ENCODE measurements at regions not wholly inside any gene's neighbourhood (a gene's known extent, or its start where the extent isn't known, plus 50 kb on each side); places are given as distances from the start of the nearest gene placed in this dataset.

DNA sequence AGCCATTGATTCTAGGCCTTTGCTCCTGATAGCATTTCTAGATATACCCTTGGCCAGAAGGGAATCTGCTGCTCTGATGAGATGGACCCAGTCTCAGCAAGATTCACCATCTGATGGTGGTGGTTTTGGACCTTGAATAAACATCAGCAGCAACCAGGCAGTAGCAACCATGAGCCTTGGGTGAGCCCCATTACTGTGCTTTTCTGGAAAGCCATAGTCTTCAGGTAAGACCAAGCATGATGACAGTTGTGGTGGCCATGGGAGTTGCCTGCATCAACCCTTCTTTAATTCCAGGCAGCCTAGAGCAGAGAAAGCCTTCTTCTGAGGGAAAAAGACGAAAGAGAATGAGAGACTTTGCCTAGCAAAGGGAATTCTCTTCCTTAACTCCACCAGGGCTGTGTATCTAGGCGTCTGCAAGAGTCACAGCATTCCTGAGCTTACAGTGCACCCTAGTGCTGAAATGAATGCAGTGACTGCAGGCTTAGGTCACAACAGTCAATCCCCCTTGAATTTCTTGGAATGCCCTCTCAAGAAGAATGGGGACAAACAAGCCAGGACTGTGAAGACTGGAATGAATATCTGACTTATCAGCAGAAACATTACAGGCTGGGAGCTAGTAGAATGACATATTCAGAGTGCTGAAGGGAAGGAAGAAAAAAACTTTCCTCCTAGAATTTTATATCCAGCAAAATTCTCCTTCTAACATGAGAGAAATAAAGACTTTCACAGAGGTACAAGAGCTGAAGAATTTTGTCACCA is 942.4 kb upstream of the PCDH20 start:
- Histone ChIP-seq H3K4me3 (ENCODE audit: low read length) (no peak overlapping the region), H3K27ac (ENCODE audit: low read length) (no peak overlapping the region), H3K36me3 (ENCODE audit: control insufficient read depth, insufficient read depth, low read length) (no peaks in the 10 kb centered on the region), H3K4me1 (ENCODE audit: control insufficient read depth, insufficient read depth, low read length) (no peaks in the 10 kb centered on the region), H3K9me3 (ENCODE audit: control insufficient read depth, low read depth, low read length) (no peaks in the 10 kb centered on the region), H3K27me3 (ENCODE audit: control insufficient read depth, insufficient read depth, low read length) (no peaks in the 10 kb centered on the region)
- no CpG with 5 or more reads among the region's 2 CpGs for WGBS (ENCODE audit: insufficient coverage, low lambda C conversion rate)
- DNase-seq, result no peak

DNA sequence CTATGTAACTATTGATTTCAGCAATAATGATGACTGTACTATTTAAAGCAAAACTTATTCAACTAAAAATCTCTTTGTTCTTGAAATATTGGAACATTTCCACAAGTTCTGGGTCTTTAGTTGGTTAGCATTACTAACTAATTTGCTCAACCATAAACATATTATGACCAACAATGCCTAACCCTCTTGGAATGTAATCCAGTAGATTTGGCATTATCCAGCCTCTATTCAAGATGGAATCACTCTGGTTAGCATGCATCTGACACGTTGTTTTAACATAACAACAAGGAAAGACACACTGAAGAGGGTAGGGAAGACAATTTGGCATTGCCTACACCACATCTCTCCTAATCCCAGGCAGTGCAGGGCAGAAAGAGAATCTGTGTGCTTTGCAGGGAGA is 941.3 kb upstream of the PCDH20 start:
- no peak overlapping the region for H3K4me3 ChIP-seq (ENCODE audit: low read length)
- WGBS (ENCODE audit: insufficient coverage, low lambda C conversion rate), result no CpG with 5 or more reads among the region's 1 CpG
- H3K9me3 ChIP-seq (ENCODE audit: control insufficient read depth, low read depth, low read length), result no peaks in the 10 kb centered on the region
- H3K36me3 ChIP-seq (ENCODE audit: control insufficient read depth, insufficient read depth, low read length), result no peaks in the 10 kb centered on the region
- no peaks in the 10 kb centered on the region for H3K27me3 ChIP-seq (ENCODE audit: control insufficient read depth, insufficient read depth, low read length)
- no peak overlapping the region for H3K27ac ChIP-seq (ENCODE audit: low read length)
- no peak for DNase-seq
- H3K4me1 ChIP-seq (ENCODE audit: control insufficient read depth, insufficient read depth, low read length), result no peaks in the 10 kb centered on the region

DNA sequence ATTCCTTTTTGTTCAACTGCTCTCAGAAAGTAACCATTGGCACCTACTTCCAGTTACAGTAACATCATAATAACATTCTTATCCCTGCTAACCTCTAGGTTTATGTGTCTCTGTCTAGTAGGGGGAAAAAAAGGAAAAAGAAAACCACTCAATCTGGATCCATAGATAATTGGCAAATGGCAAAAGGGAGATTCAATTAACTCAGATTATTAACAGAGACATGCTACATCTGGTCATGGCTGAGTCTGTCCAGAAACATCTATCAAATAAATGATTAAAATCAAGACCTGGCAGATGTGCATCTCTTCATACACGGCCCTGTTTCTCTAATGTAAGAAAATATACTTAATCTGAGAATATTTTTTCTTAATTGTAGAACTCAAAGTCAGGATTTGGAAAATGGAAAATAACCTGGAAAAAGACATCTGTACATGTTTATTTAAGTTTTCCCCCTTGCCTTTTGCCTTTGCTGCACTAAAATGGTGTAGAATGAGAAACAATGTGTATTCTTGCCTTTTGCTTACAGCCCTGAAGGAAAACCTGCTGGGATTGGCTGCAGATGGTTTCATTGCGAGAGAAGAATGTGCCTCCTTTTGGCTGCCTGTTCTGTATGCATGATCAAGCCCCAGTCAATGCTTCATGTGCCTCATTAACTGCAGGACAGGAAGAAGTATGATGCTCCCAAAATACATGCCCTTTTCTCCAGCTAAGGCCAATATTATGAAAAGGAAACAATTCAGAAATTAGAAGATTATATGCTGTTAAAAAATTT is 921.6 kb upstream of the PCDH20 start:
- WGBS (ENCODE audit: insufficient coverage, low lambda C conversion rate), result 100% methylated on average over 1 of the region's 2 CpGs
- Histone ChIP-seq H3K36me3 (ENCODE audit: control insufficient read depth, insufficient read depth, low read length) (no peaks in the 10 kb centered on the region), H3K27ac (ENCODE audit: low read length) (no peak overlapping the region), H3K27me3 (ENCODE audit: control insufficient read depth, insufficient read depth, low read length) (no peaks in the 10 kb centered on the region), H3K9me3 (ENCODE audit: control insufficient read depth, low read depth, low read length) (no peaks in the 10 kb centered on the region), H3K4me3 (ENCODE audit: low read length) (no peak overlapping the region), H3K4me1 (ENCODE audit: control insufficient read depth, insufficient read depth, low read length) (no peaks in the 10 kb centered on the region)
- DNase-seq, result no peak

DNA sequence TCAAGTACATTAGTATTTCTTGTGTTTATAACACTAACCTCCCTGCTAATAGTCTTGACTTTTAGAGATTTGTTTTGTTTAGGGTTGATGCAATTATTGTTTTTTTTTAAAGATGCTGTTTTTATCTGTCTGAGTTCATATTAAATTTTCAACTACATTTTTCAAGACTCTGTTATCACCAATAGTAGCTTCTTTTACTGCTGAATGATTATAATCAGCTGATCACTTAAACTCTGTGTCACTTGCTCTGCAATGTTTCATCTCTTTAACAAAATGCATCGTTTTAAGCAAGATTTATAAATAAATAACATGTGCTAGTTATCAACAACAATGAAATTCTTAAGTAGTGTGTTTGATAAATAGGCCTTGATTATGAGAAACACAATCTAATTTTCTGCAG is 920.9 kb upstream of the PCDH20 start:
- Histone ChIP-seq H3K9me3 (ENCODE audit: control insufficient read depth, low read depth, low read length) (no peaks in the 10 kb centered on the region), H3K4me1 (ENCODE audit: control insufficient read depth, insufficient read depth, low read length) (no peaks in the 10 kb centered on the region), H3K27me3 (ENCODE audit: control insufficient read depth, insufficient read depth, low read length) (no peaks in the 10 kb centered on the region), H3K4me3 (ENCODE audit: low read length) (no peak overlapping the region), H3K27ac (ENCODE audit: low read length) (no peak overlapping the region), H3K36me3 (ENCODE audit: control insufficient read depth, insufficient read depth, low read length) (no peaks in the 10 kb centered on the region)
- no peak for DNase-seq
- WGBS (ENCODE audit: insufficient coverage, low lambda C conversion rate), result 38% methylated on average over 1 of the region's 1 CpG

DNA sequence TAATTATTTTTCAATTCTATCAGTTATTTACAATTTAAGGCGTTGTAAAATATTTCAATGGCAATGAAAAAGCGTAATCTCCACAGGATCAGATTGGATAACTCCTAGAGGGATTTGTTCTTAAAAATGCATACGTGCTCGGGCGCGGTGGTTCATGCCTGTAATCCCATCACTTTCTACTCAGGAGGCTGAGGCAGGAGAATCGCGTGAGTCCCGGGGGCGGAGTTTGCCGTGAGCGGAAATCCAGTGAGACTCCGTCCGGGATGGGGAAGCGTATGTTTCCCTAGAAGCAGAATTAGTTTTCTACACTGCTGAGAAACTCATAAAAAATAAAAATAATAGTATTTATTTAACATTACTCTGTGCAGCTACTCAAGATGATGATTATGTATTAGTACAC is 917.8 kb upstream of the PCDH20 start:
- Histone ChIP-seq H3K27me3 (ENCODE audit: control insufficient read depth, insufficient read depth, low read length) (no peaks in the 10 kb centered on the region), H3K36me3 (ENCODE audit: control insufficient read depth, insufficient read depth, low read length) (no peaks in the 10 kb centered on the region), H3K4me1 (ENCODE audit: control insufficient read depth, insufficient read depth, low read length) (no peaks in the 10 kb centered on the region), H3K4me3 (ENCODE audit: low read length) (no peak overlapping the region), H3K27ac (ENCODE audit: low read length) (no peak overlapping the region), H3K9me3 (ENCODE audit: control insufficient read depth, low read depth, low read length) (no peaks in the 10 kb centered on the region)
- DNase-seq, result no peak
- 95% methylated on average over 8 of the region's 15 CpGs for WGBS (ENCODE audit: insufficient coverage, low lambda C conversion rate)

DNA sequence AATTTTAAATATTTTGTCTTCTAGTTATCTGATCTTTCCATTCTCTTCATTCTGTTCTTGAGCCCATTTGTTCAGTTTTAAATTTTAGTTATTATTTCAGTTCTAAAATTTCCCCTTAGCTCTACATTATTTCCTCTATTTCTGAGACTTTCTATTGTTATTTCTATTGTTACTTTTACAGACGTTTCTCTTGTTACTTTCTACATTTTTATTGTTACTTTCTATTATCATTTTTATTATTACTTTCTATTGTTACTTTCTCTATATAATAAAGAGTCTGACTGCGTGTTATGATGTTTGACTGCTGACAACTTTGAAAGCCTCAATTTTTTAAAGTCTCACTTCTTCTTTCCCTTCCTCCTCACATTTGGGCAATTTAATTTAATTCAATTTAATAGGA is 915.7 kb upstream of the PCDH20 start:
- DNase-seq, result no peak
- H3K27ac ChIP-seq (ENCODE audit: low read length), result no peak overlapping the region
- H3K4me1 ChIP-seq (ENCODE audit: control insufficient read depth, insufficient read depth, low read length), result no peaks in the 10 kb centered on the region
- no peak overlapping the region for H3K4me3 ChIP-seq (ENCODE audit: low read length)
- 93% methylated on average over 2 of the region's 2 CpGs for WGBS (ENCODE audit: insufficient coverage, low lambda C conversion rate)
- no peaks in the 10 kb centered on the region for H3K36me3 ChIP-seq (ENCODE audit: control insufficient read depth, insufficient read depth, low read length)
- no peaks in the 10 kb centered on the region for H3K27me3 ChIP-seq (ENCODE audit: control insufficient read depth, insufficient read depth, low read length)
- H3K9me3 ChIP-seq (ENCODE audit: control insufficient read depth, low read depth, low read length), result no peaks in the 10 kb centered on the region

DNA sequence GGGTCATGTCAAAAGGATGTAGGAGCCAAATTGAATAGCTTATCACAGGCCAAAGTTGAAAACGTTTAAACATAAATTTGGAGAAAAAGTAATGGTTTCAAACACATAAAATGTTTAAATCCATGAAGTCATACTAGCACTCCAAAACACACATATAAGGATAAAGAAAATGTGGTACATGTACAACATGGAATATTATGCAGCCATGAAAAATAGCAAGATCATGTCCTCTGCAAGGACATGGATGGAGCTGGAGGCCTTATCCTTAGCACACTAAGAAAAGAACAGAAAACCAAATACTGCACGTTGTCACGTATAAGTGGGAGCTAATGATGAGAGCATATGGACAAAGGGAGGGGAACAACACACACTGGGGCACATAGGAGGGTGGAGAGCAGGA is 911.7 kb upstream of the PCDH20 start:
- DNase-seq, result no peak
- H3K4me3 ChIP-seq (ENCODE audit: low read length), result no peak overlapping the region
- 78% methylated on average over 1 of the region's 3 CpGs for WGBS (ENCODE audit: insufficient coverage, low lambda C conversion rate)
- no peaks in the 10 kb centered on the region for H3K4me1 ChIP-seq (ENCODE audit: control insufficient read depth, insufficient read depth, low read length)
- H3K27ac ChIP-seq (ENCODE audit: low read length), result no peak overlapping the region
- H3K27me3 ChIP-seq (ENCODE audit: control insufficient read depth, insufficient read depth, low read length), result no peaks in the 10 kb centered on the region
- H3K9me3 ChIP-seq (ENCODE audit: control insufficient read depth, low read depth, low read length), result no peaks in the 10 kb centered on the region
- no peaks in the 10 kb centered on the region for H3K36me3 ChIP-seq (ENCODE audit: control insufficient read depth, insufficient read depth, low read length)

DNA sequence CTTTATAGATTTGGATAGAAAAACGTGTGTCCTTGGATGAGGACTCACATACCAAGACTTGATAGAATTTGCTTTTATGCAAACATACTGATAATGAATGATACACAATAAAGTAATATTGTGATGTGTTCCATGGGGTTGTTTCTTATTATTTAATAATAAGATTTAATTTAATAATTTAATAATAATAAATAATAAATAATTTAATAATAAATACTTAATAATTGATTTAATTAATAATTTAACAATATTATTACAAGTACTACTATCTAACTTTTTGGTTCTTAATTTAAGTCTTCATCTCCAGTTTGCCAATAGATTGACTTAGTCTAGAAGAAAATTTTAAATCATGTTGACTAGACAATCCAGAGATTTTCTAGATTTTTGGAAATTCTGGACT is 909.2 kb upstream of the PCDH20 start:
- Histone ChIP-seq H3K4me3 (ENCODE audit: low read length) (no peak overlapping the region), H3K9me3 (ENCODE audit: control insufficient read depth, low read depth, low read length) (no peaks in the 10 kb centered on the region), H3K27ac (ENCODE audit: low read length) (no peak overlapping the region), H3K36me3 (ENCODE audit: control insufficient read depth, insufficient read depth, low read length) (no peaks in the 10 kb centered on the region), H3K27me3 (ENCODE audit: control insufficient read depth, insufficient read depth, low read length) (no peaks in the 10 kb centered on the region), H3K4me1 (ENCODE audit: control insufficient read depth, insufficient read depth, low read length) (no peaks in the 10 kb centered on the region)
- no CpG with 5 or more reads among the region's 1 CpG for WGBS (ENCODE audit: insufficient coverage, low lambda C conversion rate)
- DNase-seq, result no peak

DNA sequence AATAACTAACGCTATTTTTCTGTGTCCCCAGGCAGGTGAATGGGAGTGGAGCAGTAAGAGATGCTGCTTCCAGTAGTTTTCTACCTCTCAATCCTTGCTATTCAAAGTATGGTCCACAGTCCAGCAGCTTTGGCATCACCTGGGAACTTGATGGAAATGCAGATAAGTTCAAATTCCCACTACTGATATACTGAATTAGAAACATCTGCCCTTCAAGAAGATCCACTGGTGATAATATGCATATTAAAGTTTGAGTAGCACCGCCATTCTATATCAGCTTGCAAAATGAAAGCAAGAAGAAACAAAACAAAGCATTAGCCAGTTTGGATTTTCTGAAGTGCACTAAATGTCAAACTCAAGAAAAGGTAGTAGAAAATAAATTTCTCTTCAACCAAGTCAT is 906.2 kb upstream of the PCDH20 start:
- Histone ChIP-seq H3K27me3 (ENCODE audit: control insufficient read depth, insufficient read depth, low read length) (no peaks in the 10 kb centered on the region), H3K4me3 (ENCODE audit: low read length) (no peak overlapping the region), H3K27ac (ENCODE audit: low read length) (no peak overlapping the region), H3K36me3 (ENCODE audit: control insufficient read depth, insufficient read depth, low read length) (no peaks in the 10 kb centered on the region), H3K9me3 (ENCODE audit: control insufficient read depth, low read depth, low read length) (no peaks in the 10 kb centered on the region), H3K4me1 (ENCODE audit: control insufficient read depth, insufficient read depth, low read length) (no peaks in the 10 kb centered on the region)
- DNase-seq, result no peak
- WGBS (ENCODE audit: insufficient coverage, low lambda C conversion rate), result no CpG with 5 or more reads among the region's 2 CpGs

DNA sequence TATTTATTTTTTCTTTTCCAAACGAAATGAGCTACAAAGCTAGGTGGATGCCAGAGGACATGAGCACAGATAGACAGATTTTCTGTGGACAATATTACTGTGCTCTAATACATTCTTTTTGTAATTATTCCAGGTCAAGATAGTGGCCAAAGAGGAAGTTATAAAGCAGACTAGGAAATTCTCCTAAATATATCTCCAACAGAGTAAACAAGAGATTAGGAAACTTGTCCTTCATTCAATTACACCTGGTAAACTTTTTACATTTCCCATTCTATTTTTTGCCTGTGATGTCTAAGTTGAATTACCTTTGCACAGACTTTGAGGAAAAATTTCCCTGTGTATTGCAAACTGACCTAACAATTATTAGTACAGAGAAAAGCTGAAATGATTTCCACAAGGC is 905.5 kb upstream of the PCDH20 start:
- H3K27ac ChIP-seq (ENCODE audit: low read length), result no peak overlapping the region
- DNase-seq, result no peak
- H3K9me3 ChIP-seq (ENCODE audit: control insufficient read depth, low read depth, low read length), result no peaks in the 10 kb centered on the region
- H3K36me3 ChIP-seq (ENCODE audit: control insufficient read depth, insufficient read depth, low read length), result no peaks in the 10 kb centered on the region
- H3K4me1 ChIP-seq (ENCODE audit: control insufficient read depth, insufficient read depth, low read length), result no peaks in the 10 kb centered on the region
- no peak overlapping the region for H3K4me3 ChIP-seq (ENCODE audit: low read length)
- no CpG with 5 or more reads among the region's 1 CpG for WGBS (ENCODE audit: insufficient coverage, low lambda C conversion rate)
- H3K27me3 ChIP-seq (ENCODE audit: control insufficient read depth, insufficient read depth, low read length), result no peaks in the 10 kb centered on the region
